ENCODE measurements at regions not wholly inside any gene's neighbourhood (a gene's known extent, or its start where the extent isn't known, plus 50 kb on each side); places are given as distances from the start of the nearest gene placed in this dataset.

GRCh38 chr13:50420718-50421472 is 405.7 kb downstream of the KCNRG start:
- TF ChIP-seq TAF1 (IDR thresholded peaks at IDR 0.05; ENCODE audit: low read depth, low read length): no peak
- TF ChIP-seq POLR2A (IDR thresholded peaks at IDR 0.05; ENCODE audit: low read depth, low read length): no peak

Measured in GM12891 (cell line).